GM12878 (cell line): ENCODE measurements at regions not wholly inside any gene's neighbourhood (a gene's known extent, or its start where the extent isn't known, plus 50 kb on each side); places are given as distances from the start of the nearest gene placed in this dataset.

ENCODE experiments used
- ATAC-seq: fragments of 200-7000 bp; cut with Tn5 transposase; 3 replicates; pipeline ENCODE4 v1.9.1; 2020; ENCODE audit warnings: mild to moderate bottlenecking, moderate library complexity
- BruUV-seq: library from RNA; stranded (reverse); fragments of 400-500 nt; replicated peaks from 2 replicates; lab custom pipeline; 2021; lab: Mats Ljungman, UMichigan
- CTCF ChIA-PET: fragments of 300-600 bp; sonication (Branson Sonifier 250); formaldehyde crosslinking; extraction: SDS; loops from one replicate; lab custom pipeline; 2021; ENCODE audit warnings: inconsistent platforms; lab: Yijun Ruan, JAX
- POLR2A ChIA-PET: fragments of 350-600 bp; formaldehyde crosslinking; extraction: SDS; loops from one replicate; lab custom pipeline; 2021; ENCODE audit warnings: inconsistent platforms; lab: Charles Lee
- RAD21 ChIA-PET: fragments of 300-600 bp; sonication (Branson Sonifier 250); formaldehyde crosslinking; loops from one replicate; lab custom pipeline; 2023; ENCODE audit warnings: antibody characterized with exemption; ENCODE audit not compliant: unreplicated experiment; lab: Charles Lee
- SMC1A ChIA-PET: fragments of 300-600 bp; sonication (Branson Sonifier 250); formaldehyde crosslinking; loops from one replicate; lab custom pipeline; 2023; ENCODE audit not compliant: unreplicated experiment, uncharacterized antibody; lab: Charles Lee
- DNase-seq: peaks from one replicate; pipeline ENCODE4 v3.0.0-alpha.2; 2011; ENCODE audit warnings: low read depth, low spot score
- FAIRE-seq: peaks from 3 replicates; lab custom pipeline; 2011; peaks lifted over from hg19 to GRCh38; lab: Jason Lieb, UNC
- H2AFZ ChIP-seq: 2 replicates; pipeline ENCODE4 v1.6.0; 2011; ENCODE audit warnings: low read depth, low read length, control low read depth; ENCODE audit not compliant: control insufficient read depth
- H3K27ac ChIP-seq: 2 replicates; pipeline ENCODE4 v1.5.1; 2011; ENCODE audit warnings: control low read depth; ENCODE audit not compliant: control insufficient read depth, insufficient read depth
- H3K27me3 ChIP-seq, 2 experiments: replicated peaks in 1 of 2; 2 replicates each; pipeline versions ENCODE4 v1.6.0 to v1.6.1; 2011; ENCODE audit warnings: low read length in 1 of 2; ENCODE audit not compliant: control insufficient read depth in 2 of 2, insufficient read depth in 2 of 2
- H3K36me3 ChIP-seq, 2 experiments: 2 replicates each; pipeline ENCODE4 v1.5.1; 2011; ENCODE audit warnings: low read length in 1 of 2; ENCODE audit not compliant: control insufficient read depth in 2 of 2, insufficient read depth in 2 of 2
- H3K4me1 ChIP-seq: 2 replicates; pipeline ENCODE4 v1.6.1; 2011; ENCODE audit warnings: mild to moderate bottlenecking, low read length, moderate library complexity, mixed read lengths; ENCODE audit not compliant: control insufficient read depth, insufficient read depth
- H3K4me2 ChIP-seq: 2 replicates; pipeline ENCODE4 v1.6.0; 2011; ENCODE audit warnings: control low read depth; ENCODE audit not compliant: control insufficient read depth, insufficient read depth
- H3K4me3 ChIP-seq: fragments of 200-600 bp; sonication (generic); 2 replicates; pipeline ENCODE4 v1.5.1; 2016
- H3K79me2 ChIP-seq: 2 replicates; pipeline ENCODE4 v1.6.0; 2011; ENCODE audit warnings: low read length; ENCODE audit not compliant: control insufficient read depth, insufficient read depth
- H3K9ac ChIP-seq: 2 replicates; pipeline ENCODE4 v1.8.0; 2011; ENCODE audit warnings: low read length, control low read depth, mixed read lengths; ENCODE audit not compliant: control insufficient read depth, insufficient read depth
- H3K9me3 ChIP-seq: replicated peaks from 3 replicates; pipeline ENCODE4 v1.5.1; 2011; ENCODE audit warnings: mild to moderate bottlenecking, low read length; ENCODE audit not compliant: control insufficient read depth, insufficient read depth
- H4K20me1 ChIP-seq: 2 replicates; pipeline ENCODE4 v1.6.0; 2011; ENCODE audit not compliant: control insufficient read depth, insufficient read depth
- CBX3 ChIP-seq: fragments of 200-600 bp; sonication (generic); IDR thresholded peaks from 2 replicates; pipeline ENCODE4 v1.6.1; 2016; ENCODE audit warnings: low read depth, borderline replicate concordance
- CEBPB ChIP-seq, 2 experiments: fragments of 150-350 bp in 1 of 2; IDR thresholded peaks; 2 replicates each; pipeline ENCODE4 v1.6.1; 2012 to 2014; ENCODE audit warnings: low read depth in 2 of 2, low read length in 2 of 2, borderline replicate concordance in 1 of 2, inconsistent platforms in 1 of 2
- CREM ChIP-seq: IDR thresholded peaks from 2 replicates; pipeline ENCODE4 v1.6.1; 2014; ENCODE audit warnings: antibody characterized with exemption, low read depth
- FOS ChIP-seq: IDR thresholded peaks from 3 replicates; pipeline ENCODE4 v1.6.1; 2011; ENCODE audit warnings: borderline replicate concordance; ENCODE audit not compliant: insufficient read length; ENCODE audit errors: extremely low read depth
- HDAC2 ChIP-seq: fragments of 200-600 bp; sonication (generic); IDR thresholded peaks from 2 replicates; pipeline ENCODE4 v1.6.1; 2017
- NFXL1 ChIP-seq: fragments of 450-650 bp; IDR thresholded peaks from 2 replicates; pipeline ENCODE4 v1.6.1; 2017; ENCODE audit warnings: antibody characterized with exemption, mild to moderate bottlenecking, borderline replicate concordance
- NR2C1 ChIP-seq: fragments of 450-650 bp; IDR thresholded peaks from 2 replicates; pipeline ENCODE4 v1.6.1; 2017; ENCODE audit warnings: antibody characterized with exemption, mild to moderate bottlenecking, moderate library complexity
- POLR2AphosphoS5 ChIP-seq: IDR thresholded peaks from 2 replicates; pipeline ENCODE4 v1.6.1; 2011; ENCODE audit warnings: mild to moderate bottlenecking, low read length, inconsistent platforms
- SIX5 ChIP-seq: IDR thresholded peaks from 2 replicates; pipeline ENCODE4 v1.6.1; 2011; ENCODE audit warnings: mild to moderate bottlenecking, low read depth, low read length, moderate library complexity; ENCODE audit not compliant: severe bottlenecking
- STAT1 ChIP-seq: fragments of 450-650 bp; conservative IDR thresholded peaks from 2 replicates; pipeline ENCODE4 v1.6.1; 2014; ENCODE audit warnings: antibody characterized with exemption, mild to moderate bottlenecking
- SUZ12 ChIP-seq: fragments of 200-600 bp; sonication (generic); IDR thresholded peaks from one replicate; pipeline ENCODE4 v1.6.1; 2018; ENCODE audit warnings: antibody characterized with exemption, mild to moderate bottlenecking; ENCODE audit not compliant: unreplicated experiment
- TCF12 ChIP-seq: IDR thresholded peaks from 2 replicates; pipeline ENCODE4 v1.6.1; 2011; ENCODE audit warnings: low read depth, mild to moderate bottlenecking, low read length
- TCF3 ChIP-seq: IDR thresholded peaks from 2 replicates; pipeline ENCODE4 v1.6.1; 2012; ENCODE audit warnings: low read depth, mild to moderate bottlenecking, low read length, borderline replicate concordance; ENCODE audit not compliant: insufficient read depth
- WGBS: methylation state at CpG from one replicate; pipeline ENCODE4 v1.1.6; 2016; ENCODE audit warnings: low lambda C conversion rate; ENCODE audit not compliant: insufficient replicate concordance, insufficient coverage; ENCODE audit errors: missing lambda C conversion rate; 5-methylcytosine and 5-hydroxymethylcytosine counted together
- in situ Hi-C: fragments of 300-500 bp; cut with MboI; formaldehyde crosslinking; loops from 9 replicates; pipeline ENCODE4 v1.14.3; 2018; ENCODE audit warnings: mixed read lengths
- intact Hi-C: fragments of 100-400 bp; cut with micrococcal nuclease; formaldehyde crosslinking; loops from one replicate; pipeline ENCODE4 v1.14.2; 2022; ENCODE audit not compliant: unreplicated experiment
- TF ChIP-seq, protein P1 (sequence below): fragments of 150-350 bp; IDR thresholded peaks from 2 replicates; pipeline ENCODE4 v1.6.1; 2014; ENCODE audit warnings: mild to moderate bottlenecking, low read depth, low read length
- TF ChIP-seq, protein P2 (sequence below): IDR thresholded peaks from 2 replicates; pipeline ENCODE4 v1.6.1; 2011; ENCODE audit warnings: borderline replicate concordance, low read depth, mild to moderate bottlenecking, moderate library complexity, mixed read lengths, low read length; ENCODE audit not compliant: insufficient read depth; ENCODE audit errors: extremely low read length
- TF ChIP-seq, protein P3 (sequence below): fragments of 450-650 bp; IDR thresholded peaks from 2 replicates; pipeline ENCODE4 v1.6.1; 2017; ENCODE audit warnings: mild to moderate bottlenecking, moderate library complexity

DNA sequence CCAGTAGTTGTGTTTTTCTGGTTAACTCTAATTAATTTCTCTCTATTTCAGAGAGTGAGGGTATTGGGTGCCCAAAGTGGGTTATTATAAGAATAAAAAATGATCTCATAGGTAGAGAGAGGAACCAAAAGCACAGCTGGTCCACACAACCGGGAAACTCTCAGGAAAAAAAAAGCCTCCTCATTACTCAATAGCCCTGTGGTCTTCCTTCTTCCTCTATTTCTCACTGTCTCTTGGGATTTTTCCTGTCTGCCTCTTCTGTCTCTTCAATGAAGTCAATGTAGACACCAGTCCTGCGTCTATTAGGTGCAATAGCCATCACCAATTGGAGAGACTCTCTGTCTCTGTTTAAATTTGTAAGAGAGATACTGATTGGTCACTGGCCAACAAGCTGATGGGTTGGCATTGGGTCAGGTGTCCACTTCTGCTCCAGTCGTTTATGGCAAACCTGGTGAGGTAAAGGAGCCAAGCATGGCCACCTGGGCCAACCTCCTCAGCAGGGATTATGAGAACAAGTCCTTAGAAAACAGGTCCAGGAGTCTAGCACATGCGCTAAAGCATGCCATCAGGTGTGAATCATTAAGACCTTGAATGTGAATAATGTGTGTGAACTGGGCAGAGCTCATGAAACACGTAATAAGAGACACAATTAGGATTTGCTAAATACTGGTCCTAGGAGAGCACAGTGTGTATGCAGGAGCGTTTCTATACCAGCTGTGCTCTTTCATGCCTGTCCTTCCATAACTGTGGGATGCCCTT, 443.0 kb upstream of the RUNX1 start:
- POLR2A ChIA-PET = no interaction called here
- WGBS = 17% methylated on average over 5 of the region's 6 CpGs
- ATAC-seq = no peak
- H2AFZ ChIP-seq = no peak overlapping the region
- H3K9me3 ChIP-seq = no peaks in the 10 kb centered on the region
- in situ Hi-C loops (no loop called here), intact Hi-C loops (no loop called here)
- no peak overlapping the region for H3K9ac ChIP-seq
- H3K4me3 ChIP-seq = no peak overlapping the region
- no peak for FAIRE-seq
- H3K79me2 ChIP-seq = no peaks in the 10 kb centered on the region
- no TSS peak for BruUV-seq
- H4K20me1 ChIP-seq = no peaks in the 10 kb centered on the region
- no peaks in the 10 kb centered on the region for H3K27me3 ChIP-seq
- H3K36me3 ChIP-seq = no peaks in the 10 kb centered on the region
- H3K27ac ChIP-seq = no peak overlapping the region
- TF ChIP-seq POLR2AphosphoS5 (no peak), FOS (no peak), CBX3 (no peak), TCF3 (no peak), CEBPB (IDR thresholded peaks at IDR 0.05; ENCODE audit: borderline replicate concordance in 1 of 2, low read depth in 2 of 2, low read length in 2 of 2) (no peak), SUZ12 (no peak), SIX5 (no peak), NR2C1 (no peak), HDAC2 (no peak), NFXL1 (no peak), STAT1 (no peak), CREM (no peak), TCF12 (no peak)
- TF ChIP-seq, protein P1, sequence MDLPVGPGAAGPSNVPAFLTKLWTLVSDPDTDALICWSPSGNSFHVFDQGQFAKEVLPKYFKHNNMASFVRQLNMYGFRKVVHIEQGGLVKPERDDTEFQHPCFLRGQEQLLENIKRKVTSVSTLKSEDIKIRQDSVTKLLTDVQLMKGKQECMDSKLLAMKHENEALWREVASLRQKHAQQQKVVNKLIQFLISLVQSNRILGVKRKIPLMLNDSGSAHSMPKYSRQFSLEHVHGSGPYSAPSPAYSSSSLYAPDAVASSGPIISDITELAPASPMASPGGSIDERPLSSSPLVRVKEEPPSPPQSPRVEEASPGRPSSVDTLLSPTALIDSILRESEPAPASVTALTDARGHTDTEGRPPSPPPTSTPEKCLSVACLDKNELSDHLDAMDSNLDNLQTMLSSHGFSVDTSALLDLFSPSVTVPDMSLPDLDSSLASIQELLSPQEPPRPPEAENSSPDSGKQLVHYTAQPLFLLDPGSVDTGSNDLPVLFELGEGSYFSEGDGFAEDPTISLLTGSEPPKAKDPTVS = no peak
- TF ChIP-seq, protein P2, sequence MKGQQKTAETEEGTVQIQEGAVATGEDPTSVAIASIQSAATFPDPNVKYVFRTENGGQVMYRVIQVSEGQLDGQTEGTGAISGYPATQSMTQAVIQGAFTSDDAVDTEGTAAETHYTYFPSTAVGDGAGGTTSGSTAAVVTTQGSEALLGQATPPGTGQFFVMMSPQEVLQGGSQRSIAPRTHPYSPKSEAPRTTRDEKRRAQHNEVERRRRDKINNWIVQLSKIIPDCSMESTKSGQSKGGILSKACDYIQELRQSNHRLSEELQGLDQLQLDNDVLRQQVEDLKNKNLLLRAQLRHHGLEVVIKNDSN = no peak
- TF ChIP-seq, protein P3, sequence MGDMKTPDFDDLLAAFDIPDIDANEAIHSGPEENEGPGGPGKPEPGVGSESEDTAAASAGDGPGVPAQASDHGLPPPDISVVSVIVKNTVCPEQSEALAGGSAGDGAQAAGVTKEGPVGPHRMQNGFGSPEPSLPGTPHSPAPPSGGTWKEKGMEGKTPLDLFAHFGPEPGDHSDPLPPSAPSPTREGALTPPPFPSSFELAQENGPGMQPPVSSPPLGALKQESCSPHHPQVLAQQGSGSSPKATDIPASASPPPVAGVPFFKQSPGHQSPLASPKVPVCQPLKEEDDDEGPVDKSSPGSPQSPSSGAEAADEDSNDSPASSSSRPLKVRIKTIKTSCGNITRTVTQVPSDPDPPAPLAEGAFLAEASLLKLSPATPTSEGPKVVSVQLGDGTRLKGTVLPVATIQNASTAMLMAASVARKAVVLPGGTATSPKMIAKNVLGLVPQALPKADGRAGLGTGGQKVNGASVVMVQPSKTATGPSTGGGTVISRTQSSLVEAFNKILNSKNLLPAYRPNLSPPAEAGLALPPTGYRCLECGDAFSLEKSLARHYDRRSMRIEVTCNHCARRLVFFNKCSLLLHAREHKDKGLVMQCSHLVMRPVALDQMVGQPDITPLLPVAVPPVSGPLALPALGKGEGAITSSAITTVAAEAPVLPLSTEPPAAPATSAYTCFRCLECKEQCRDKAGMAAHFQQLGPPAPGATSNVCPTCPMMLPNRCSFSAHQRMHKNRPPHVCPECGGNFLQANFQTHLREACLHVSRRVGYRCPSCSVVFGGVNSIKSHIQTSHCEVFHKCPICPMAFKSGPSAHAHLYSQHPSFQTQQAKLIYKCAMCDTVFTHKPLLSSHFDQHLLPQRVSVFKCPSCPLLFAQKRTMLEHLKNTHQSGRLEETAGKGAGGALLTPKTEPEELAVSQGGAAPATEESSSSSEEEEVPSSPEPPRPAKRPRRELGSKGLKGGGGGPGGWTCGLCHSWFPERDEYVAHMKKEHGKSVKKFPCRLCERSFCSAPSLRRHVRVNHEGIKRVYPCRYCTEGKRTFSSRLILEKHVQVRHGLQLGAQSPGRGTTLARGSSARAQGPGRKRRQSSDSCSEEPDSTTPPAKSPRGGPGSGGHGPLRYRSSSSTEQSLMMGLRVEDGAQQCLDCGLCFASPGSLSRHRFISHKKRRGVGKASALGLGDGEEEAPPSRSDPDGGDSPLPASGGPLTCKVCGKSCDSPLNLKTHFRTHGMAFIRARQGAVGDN = no peak
- no peaks in the 10 kb centered on the region for H3K4me1 ChIP-seq
- DNase-seq = no peak
- RAD21 ChIA-PET = no interaction called here
- CTCF ChIA-PET = no interaction called here
- no peak overlapping the region for H3K4me2 ChIP-seq
- SMC1A ChIA-PET = no interaction called here
